SK-N-SH (cell line): ENCODE measurements at regions not wholly inside any gene's neighbourhood (a gene's known extent, or its start where the extent isn't known, plus 50 kb on each side); places are given as distances from the start of the nearest gene placed in this dataset.

Experiments used
- CTCF ChIA-PET: fragments of 300-600, 350-600 bp; formaldehyde crosslinking; extraction: SDS; loops from one replicate; lab custom pipeline; 2021; lab: Yijun Ruan, JAX
- POLR2A ChIA-PET: fragments of 350-600 bp; sonication (Branson Sonifier 250); formaldehyde crosslinking; extraction: SDS; loops from one replicate; lab custom pipeline; 2020; ENCODE audit warnings: antibody characterized with exemption, inconsistent platforms; lab: Yijun Ruan, JAX
- DNase-seq: peaks from one replicate; pipeline ENCODE4 v3.0.0; 2012
- H2AFZ ChIP-seq: fragments of 200-600 bp; sonication (generic); 2 replicates; pipeline ENCODE4 v1.8.1; 2016; ENCODE audit warnings: antibody characterized with exemption, mild to moderate bottlenecking, low read depth
- H3F3A ChIP-seq: fragments of 200-600 bp; sonication (generic); replicated peaks from 2 replicates; pipeline ENCODE3; 2016; ENCODE audit warnings: antibody characterized with exemption, mild to moderate bottlenecking; ENCODE audit not compliant: insufficient read depth
- H3K27ac ChIP-seq, 2 experiments: fragments of 200-500 bp in 1 of 2; fragments of 200-600 bp in 1 of 2; sonication (Bioruptor generic) in 1 of 2; sonication (generic), shearing (Covaris generic) in 1 of 2; 2 replicates each; pipeline versions ENCODE4 v1.5.1 to v1.6.1; 2014 to 2016; ENCODE audit warnings: low read depth in 2 of 2, inconsistent platforms in 1 of 2, low read length in 1 of 2, mild to moderate bottlenecking in 1 of 2, mixed read lengths in 1 of 2
- H3K27me3 ChIP-seq: fragments of 200-600 bp; sonication (generic), shearing (Covaris generic); 2 replicates; pipeline ENCODE4 v1.6.1; 2016; ENCODE audit warnings: mixed run types; ENCODE audit not compliant: insufficient read depth
- H3K36me3 ChIP-seq, 2 experiments: fragments of 200-500 bp in 1 of 2; fragments of 200-600 bp in 1 of 2; sonication (Bioruptor generic) in 1 of 2; sonication (generic) in 1 of 2; replicated peaks in 1 of 2; 2 replicates each; pipeline versions ENCODE3 to v1.5.1; 2014 to 2016; ENCODE audit warnings: low read length in 1 of 2, mild to moderate bottlenecking in 1 of 2; ENCODE audit not compliant: insufficient read depth in 2 of 2, control insufficient read depth in 1 of 2
- H3K4me1 ChIP-seq, 2 experiments: fragments of 200-500 bp in 1 of 2; fragments of 200-600 bp in 1 of 2; sonication (Bioruptor generic) in 1 of 2; sonication (generic), shearing (Covaris generic) in 1 of 2; 2 replicates each; pipeline versions ENCODE4 v1.5.1 to v1.6.1; 2014 to 2016; ENCODE audit warnings: low read depth in 1 of 2, low read length in 1 of 2, mixed run types in 1 of 2; ENCODE audit not compliant: insufficient read depth in 2 of 2, control insufficient read depth in 1 of 2
- H3K4me2 ChIP-seq: fragments of 200-600 bp; sonication (generic), shearing (Covaris generic); 2 replicates; pipeline ENCODE4 v1.6.1; 2017; ENCODE audit warnings: mixed run types
- H3K4me3 ChIP-seq, 2 experiments: fragments of 200-500 bp in 1 of 2; fragments of 200-600 bp in 1 of 2; sonication (Bioruptor generic) in 1 of 2; sonication (generic), shearing (Covaris generic) in 1 of 2; 2 replicates each; pipeline versions ENCODE4 v1.5.1 to v1.8.1; 2014 to 2016; ENCODE audit warnings: low read depth in 2 of 2, inconsistent platforms in 1 of 2, low read length in 1 of 2, mild to moderate bottlenecking in 1 of 2, mixed read lengths in 1 of 2, moderate library complexity in 1 of 2
- H3K79me2 ChIP-seq: fragments of 200-600 bp; sonication (generic); 2 replicates; pipeline ENCODE4 v1.8.1; 2017; ENCODE audit warnings: mild to moderate bottlenecking; ENCODE audit not compliant: insufficient read depth
- H3K9ac ChIP-seq: fragments of 200-600 bp; sonication (generic); 2 replicates; pipeline ENCODE4 v1.6.1; 2017; ENCODE audit warnings: mixed run types
- H3K9me2 ChIP-seq: fragments of 200-600 bp; sonication (generic); 2 replicates; pipeline ENCODE4 v1.6.1; 2017; ENCODE audit warnings: mixed run types
- H3K9me3 ChIP-seq: fragments of 200-600 bp; sonication (generic); 2 replicates; pipeline ENCODE4 v1.6.1; 2017; ENCODE audit warnings: mixed run types, mild to moderate bottlenecking, moderate library complexity
- H4K20me1 ChIP-seq: fragments of 200-600 bp; sonication (generic); 2 replicates; pipeline ENCODE4 v1.6.1; 2017; ENCODE audit warnings: mild to moderate bottlenecking, mixed run types; ENCODE audit not compliant: insufficient read depth
- CHD2 ChIP-seq: fragments of 150-350 bp; IDR thresholded peaks from 2 replicates; pipeline ENCODE4 v1.6.1; 2018; ENCODE audit warnings: low read length; ENCODE audit not compliant: partially characterized antibody
- ELF1 ChIP-seq: IDR thresholded peaks from 2 replicates; pipeline ENCODE4 v1.4.0; 2012
- EZH2phosphoT487 ChIP-seq: fragments of 200-600 bp; sonication (generic); IDR thresholded peaks from 2 replicates; pipeline ENCODE4 v1.6.1; 2017; ENCODE audit warnings: low read depth, mixed run types, mild to moderate bottlenecking, antibody characterized with exemption, moderate library complexity, borderline replicate concordance
- FOSL2 ChIP-seq: IDR thresholded peaks from 2 replicates; pipeline ENCODE4 v1.4.0; 2012; ENCODE audit warnings: low read depth, mild to moderate bottlenecking, moderate library complexity, borderline replicate concordance
- FOXJ3 ChIP-seq: sonication (generic); formaldehyde crosslinking; IDR thresholded peaks from 2 replicates; pipeline ENCODE4 v1.5.1; 2020; ENCODE audit warnings: mild to moderate bottlenecking, missing genetic modification reagents
- MXI1 ChIP-seq: IDR thresholded peaks from 2 replicates; pipeline ENCODE4 v1.6.1; 2012; ENCODE audit warnings: mild to moderate bottlenecking, low read depth, low read length, improper control_type of control experiment
- NFIC ChIP-seq: IDR thresholded peaks from 2 replicates; pipeline ENCODE4 v1.4.0; 2012; ENCODE audit warnings: borderline replicate concordance
- RAD21 ChIP-seq: IDR thresholded peaks from 2 replicates; pipeline ENCODE4 v1.6.1; 2012; ENCODE audit warnings: mild to moderate bottlenecking, low read length
- SIN3A ChIP-seq: IDR thresholded peaks from 2 replicates; pipeline ENCODE4 v1.6.1; 2012; ENCODE audit warnings: low read depth, mild to moderate bottlenecking, low read length, moderate library complexity, borderline replicate concordance
- TAF1 ChIP-seq: IDR thresholded peaks from 2 replicates; pipeline ENCODE4 v1.6.1; 2012; ENCODE audit warnings: low read depth, mild to moderate bottlenecking, low read length, moderate library complexity, borderline replicate concordance
- YY1 ChIP-seq: IDR thresholded peaks from 2 replicates; pipeline ENCODE4 v1.4.0; 2012; ENCODE audit warnings: low read depth, mild to moderate bottlenecking
- WGBS: methylation state at CpG from one replicate; pipeline ENCODE4 v1.1.6; 2017; ENCODE audit warnings: low lambda C conversion rate; 5-methylcytosine and 5-hydroxymethylcytosine counted together
- TF ChIP-seq, protein P1 (sequence below): fragments of 150-350 bp; IDR thresholded peaks from 2 replicates; pipeline ENCODE4 v1.6.1; 2016; ENCODE audit warnings: mild to moderate bottlenecking, low read depth, low read length
- TF ChIP-seq, protein P2 (sequence below): IDR thresholded peaks from 2 replicates; pipeline ENCODE4 v1.4.0; 2012; ENCODE audit warnings: low read depth, borderline replicate concordance
- TF ChIP-seq, protein P3 (sequence below): IDR thresholded peaks from 2 replicates; pipeline ENCODE4 v1.6.1; 2012; ENCODE audit warnings: mild to moderate bottlenecking, low read depth, low read length, moderate library complexity
- TF ChIP-seq, protein P4 (sequence below): IDR thresholded peaks from 2 replicates; pipeline ENCODE4; 2012

DNA sequence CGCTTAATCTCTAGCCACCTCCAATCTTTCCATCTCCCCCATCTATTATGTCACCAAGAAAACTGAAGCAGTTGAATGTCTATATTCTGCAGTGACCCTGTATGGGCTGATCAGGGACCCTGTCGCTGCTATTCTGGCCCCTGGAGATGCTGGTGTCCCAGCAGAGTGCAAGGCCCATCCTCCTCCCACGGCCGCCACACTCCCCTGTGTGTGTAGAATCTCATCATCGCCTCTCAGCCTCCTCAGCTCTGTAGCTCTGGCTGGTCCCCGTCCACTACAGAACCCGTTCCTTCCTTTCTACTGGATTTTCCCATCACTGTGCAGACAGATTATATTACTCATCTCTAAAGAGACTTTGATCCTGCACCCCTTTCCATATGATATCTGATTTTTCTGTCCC, 235.8 kb upstream of the PFKP start:
- Histone ChIP-seq H3K9me2 (no peaks in the 10 kb centered on the region), H3K27me3 (no peaks in the 10 kb centered on the region; the same call in 1 of the 2 replicates), H3K9ac (no peak overlapping the region), H3K4me1 (peaks cover 0 to 8% of the 10 kb centered on the region in 2 experiments; a peak in 1 of 4 replicates)
- CTCF ChIA-PET: no interaction called here
- POLR2A ChIA-PET: no interaction called here
- DNase-seq: no peak
- no peak for TF ChIP-seq SIN3A
- no peak for TF ChIP-seq RAD21
- TF ChIP-seq, all 33 proteins: peak for 0
- H4K20me1 ChIP-seq: no peaks in the 10 kb centered on the region
- H3K36me3 ChIP-seq: no peaks in the 10 kb centered on the region
- H3F3A ChIP-seq: no peaks in the 10 kb centered on the region
- H3K9me3 ChIP-seq: no peaks in the 10 kb centered on the region
- H3K4me2 ChIP-seq: no peak overlapping the region
- H3K27ac ChIP-seq: no peak overlapping the region
- no peaks in the 10 kb centered on the region for H3K79me2 ChIP-seq
- H2AFZ ChIP-seq: no peak overlapping the region
- WGBS: 19% methylated on average over 7 of the region's 7 CpGs
- no peak overlapping the region for H3K4me3 ChIP-seq

DNA sequence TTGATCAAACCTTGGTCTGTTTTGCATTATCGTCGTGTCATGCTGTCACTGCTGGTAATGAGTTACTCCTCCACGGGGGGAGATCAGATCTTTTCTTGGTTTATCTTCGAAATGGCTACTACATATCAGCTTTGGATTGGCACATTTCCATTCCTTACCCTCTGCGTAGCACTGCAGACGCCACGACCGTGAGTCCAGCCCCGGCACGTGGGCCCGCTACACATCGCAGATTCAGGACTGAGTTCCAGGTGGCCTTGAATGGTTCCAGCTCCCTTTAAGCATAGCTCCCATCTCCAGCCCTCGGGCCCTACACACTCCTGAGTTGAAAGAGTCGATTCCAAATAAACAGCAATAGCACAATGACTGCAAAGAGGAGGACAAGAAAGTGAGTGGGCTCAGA, 238.6 kb upstream of the PFKP start:
- H3K4me3 ChIP-seq: no peak overlapping the region
- POLR2A ChIA-PET: no interaction called here
- no peaks in the 10 kb centered on the region for H3K79me2 ChIP-seq
- H3K36me3 ChIP-seq: no peaks in the 10 kb centered on the region
- 37% methylated on average over 14 of the region's 14 CpGs for whole genome bisulfite sequencing
- no peak for TF ChIP-seq MXI1
- TF ChIP-seq, protein P1, sequence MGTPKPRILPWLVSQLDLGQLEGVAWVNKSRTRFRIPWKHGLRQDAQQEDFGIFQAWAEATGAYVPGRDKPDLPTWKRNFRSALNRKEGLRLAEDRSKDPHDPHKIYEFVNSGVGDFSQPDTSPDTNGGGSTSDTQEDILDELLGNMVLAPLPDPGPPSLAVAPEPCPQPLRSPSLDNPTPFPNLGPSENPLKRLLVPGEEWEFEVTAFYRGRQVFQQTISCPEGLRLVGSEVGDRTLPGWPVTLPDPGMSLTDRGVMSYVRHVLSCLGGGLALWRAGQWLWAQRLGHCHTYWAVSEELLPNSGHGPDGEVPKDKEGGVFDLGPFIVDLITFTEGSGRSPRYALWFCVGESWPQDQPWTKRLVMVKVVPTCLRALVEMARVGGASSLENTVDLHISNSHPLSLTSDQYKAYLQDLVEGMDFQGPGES: no peak
- no peak for TF ChIP-seq FOXJ3 (CRISPR knock-in tag)
- TF ChIP-seq EZH2phosphoT487: no peak
- no peak for TF ChIP-seq YY1
- TF ChIP-seq ELF1: no peak
- no peak for TF ChIP-seq CHD2
- no peak for TF ChIP-seq FOSL2
- TF ChIP-seq SIN3A: no peak
- TF ChIP-seq, protein P2, sequence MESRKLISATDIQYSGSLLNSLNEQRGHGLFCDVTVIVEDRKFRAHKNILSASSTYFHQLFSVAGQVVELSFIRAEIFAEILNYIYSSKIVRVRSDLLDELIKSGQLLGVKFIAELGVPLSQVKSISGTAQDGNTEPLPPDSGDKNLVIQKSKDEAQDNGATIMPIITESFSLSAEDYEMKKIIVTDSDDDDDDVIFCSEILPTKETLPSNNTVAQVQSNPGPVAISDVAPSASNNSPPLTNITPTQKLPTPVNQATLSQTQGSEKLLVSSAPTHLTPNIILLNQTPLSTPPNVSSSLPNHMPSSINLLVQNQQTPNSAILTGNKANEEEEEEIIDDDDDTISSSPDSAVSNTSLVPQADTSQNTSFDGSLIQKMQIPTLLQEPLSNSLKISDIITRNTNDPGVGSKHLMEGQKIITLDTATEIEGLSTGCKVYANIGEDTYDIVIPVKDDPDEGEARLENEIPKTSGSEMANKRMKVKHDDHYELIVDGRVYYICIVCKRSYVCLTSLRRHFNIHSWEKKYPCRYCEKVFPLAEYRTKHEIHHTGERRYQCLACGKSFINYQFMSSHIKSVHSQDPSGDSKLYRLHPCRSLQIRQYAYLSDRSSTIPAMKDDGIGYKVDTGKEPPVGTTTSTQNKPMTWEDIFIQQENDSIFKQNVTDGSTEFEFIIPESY: no peak
- TF ChIP-seq, protein P3, sequence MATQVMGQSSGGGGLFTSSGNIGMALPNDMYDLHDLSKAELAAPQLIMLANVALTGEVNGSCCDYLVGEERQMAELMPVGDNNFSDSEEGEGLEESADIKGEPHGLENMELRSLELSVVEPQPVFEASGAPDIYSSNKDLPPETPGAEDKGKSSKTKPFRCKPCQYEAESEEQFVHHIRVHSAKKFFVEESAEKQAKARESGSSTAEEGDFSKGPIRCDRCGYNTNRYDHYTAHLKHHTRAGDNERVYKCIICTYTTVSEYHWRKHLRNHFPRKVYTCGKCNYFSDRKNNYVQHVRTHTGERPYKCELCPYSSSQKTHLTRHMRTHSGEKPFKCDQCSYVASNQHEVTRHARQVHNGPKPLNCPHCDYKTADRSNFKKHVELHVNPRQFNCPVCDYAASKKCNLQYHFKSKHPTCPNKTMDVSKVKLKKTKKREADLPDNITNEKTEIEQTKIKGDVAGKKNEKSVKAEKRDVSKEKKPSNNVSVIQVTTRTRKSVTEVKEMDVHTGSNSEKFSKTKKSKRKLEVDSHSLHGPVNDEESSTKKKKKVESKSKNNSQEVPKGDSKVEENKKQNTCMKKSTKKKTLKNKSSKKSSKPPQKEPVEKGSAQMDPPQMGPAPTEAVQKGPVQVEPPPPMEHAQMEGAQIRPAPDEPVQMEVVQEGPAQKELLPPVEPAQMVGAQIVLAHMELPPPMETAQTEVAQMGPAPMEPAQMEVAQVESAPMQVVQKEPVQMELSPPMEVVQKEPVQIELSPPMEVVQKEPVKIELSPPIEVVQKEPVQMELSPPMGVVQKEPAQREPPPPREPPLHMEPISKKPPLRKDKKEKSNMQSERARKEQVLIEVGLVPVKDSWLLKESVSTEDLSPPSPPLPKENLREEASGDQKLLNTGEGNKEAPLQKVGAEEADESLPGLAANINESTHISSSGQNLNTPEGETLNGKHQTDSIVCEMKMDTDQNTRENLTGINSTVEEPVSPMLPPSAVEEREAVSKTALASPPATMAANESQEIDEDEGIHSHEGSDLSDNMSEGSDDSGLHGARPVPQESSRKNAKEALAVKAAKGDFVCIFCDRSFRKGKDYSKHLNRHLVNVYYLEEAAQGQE: no peak
- TF ChIP-seq, protein P4, sequence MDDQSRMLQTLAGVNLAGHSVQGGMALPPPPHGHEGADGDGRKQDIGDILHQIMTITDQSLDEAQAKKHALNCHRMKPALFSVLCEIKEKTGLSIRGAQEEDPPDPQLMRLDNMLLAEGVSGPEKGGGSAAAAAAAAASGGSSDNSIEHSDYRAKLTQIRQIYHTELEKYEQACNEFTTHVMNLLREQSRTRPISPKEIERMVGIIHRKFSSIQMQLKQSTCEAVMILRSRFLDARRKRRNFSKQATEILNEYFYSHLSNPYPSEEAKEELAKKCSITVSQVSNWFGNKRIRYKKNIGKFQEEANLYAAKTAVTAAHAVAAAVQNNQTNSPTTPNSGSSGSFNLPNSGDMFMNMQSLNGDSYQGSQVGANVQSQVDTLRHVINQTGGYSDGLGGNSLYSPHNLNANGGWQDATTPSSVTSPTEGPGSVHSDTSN: no peak
- TF ChIP-seq NFIC: no peak
- TF ChIP-seq TAF1: no peak
- TF ChIP-seq RAD21: no peak
- H2AFZ ChIP-seq: no peak overlapping the region
- H3K9me2 ChIP-seq: no peaks in the 10 kb centered on the region
- H3K9me3 ChIP-seq: no peaks in the 10 kb centered on the region
- no peak for DNase-seq
- CTCF ChIA-PET: interaction anchor here (1.0 to 1.1 kb wide), 2 partner anchors 11 to 215 kb away, joined by 3 to 4 read pairs; no protein-coding TSS in a partner anchor
- H3K4me2 ChIP-seq: no peak overlapping the region
- no peaks in the 10 kb centered on the region; the same call in 1 of the 2 replicates for H3K27me3 ChIP-seq
- H3K9ac ChIP-seq: no peak overlapping the region
- H4K20me1 ChIP-seq: no peaks in the 10 kb centered on the region
- no peak overlapping the region for H3K27ac ChIP-seq
- H3K4me1 ChIP-seq: no peaks in the 10 kb centered on the region; a peak in 1 of 4 replicates
- H3F3A ChIP-seq: no peaks in the 10 kb centered on the region
